Endothelial cell (in vitro differentiated cells): ENCODE measurements at regions not wholly inside any gene's neighbourhood (a gene's known extent, or its start where the extent isn't known, plus 50 kb on each side); places are given as distances from the start of the nearest gene placed in this dataset.
A peak's percentile ranks its signal among the peaks of the same experiment; 100 is the strongest.

Experiments
- DNase-seq: peaks from one replicate; pipeline ENCODE4 v3.0.0; 2021; ENCODE audit warnings: low spot score
- H3K27ac Mint-ChIP-seq: one replicate; pipeline ENCODE4 v1.8.0; 2021; ENCODE audit warnings: mixed read lengths, inconsistent platforms; ENCODE audit not compliant: unreplicated experiment
- H3K27me3 Mint-ChIP-seq: one replicate; pipeline ENCODE4 v1.8.0; 2021; ENCODE audit warnings: mild to moderate bottlenecking, moderate library complexity, mixed read lengths, inconsistent platforms; ENCODE audit not compliant: unreplicated experiment
- H3K36me3 Mint-ChIP-seq: one replicate; pipeline ENCODE4 v1.8.0; 2021; ENCODE audit warnings: mild to moderate bottlenecking, low read depth, mixed read lengths, inconsistent platforms; ENCODE audit not compliant: unreplicated experiment
- H3K4me1 Mint-ChIP-seq: one replicate; pipeline ENCODE4 v1.8.0; 2021; ENCODE audit warnings: mild to moderate bottlenecking, mixed read lengths, inconsistent platforms; ENCODE audit not compliant: unreplicated experiment
- H3K4me3 Mint-ChIP-seq: one replicate; pipeline ENCODE4 v1.8.0; 2021; ENCODE audit warnings: mild to moderate bottlenecking, mixed read lengths, inconsistent platforms; ENCODE audit not compliant: unreplicated experiment
- H3K9me3 Mint-ChIP-seq: one replicate; pipeline ENCODE4 v1.8.0; 2021; ENCODE audit warnings: mixed read lengths, inconsistent platforms; ENCODE audit not compliant: unreplicated experiment
- CTCF ChIP-seq: fragments of 200-600 bp; sonication (generic); IDR thresholded peaks from one replicate; pipeline ENCODE4 v1.5.0; 2021; ENCODE audit warnings: antibody characterized with exemption; ENCODE audit not compliant: unreplicated experiment

GRCh38 chr22:49244466-49245420 is 582.9 kb downstream of the BRD1 start:
- TF ChIP-seq CTCF = no peak
- no peak for DNase-seq
- no peaks in the 10 kb centered on the region for H3K4me1 Mint-ChIP-seq
- H3K36me3 Mint-ChIP-seq = peaks cover 3% of the 10 kb centered on the region
- H3K9me3 Mint-ChIP-seq = no peaks in the 10 kb centered on the region
- H3K4me3 Mint-ChIP-seq = no peak overlapping the region
- peaks cover 3% of the 10 kb centered on the region for H3K27me3 Mint-ChIP-seq
- H3K27ac Mint-ChIP-seq = no peak overlapping the region

- H3K4me3 Mint-ChIP-seq = no peak overlapping the region
- no peaks in the 10 kb centered on the region for H3K4me1 Mint-ChIP-seq
- H3K36me3 Mint-ChIP-seq = peaks cover 3% of the 10 kb centered on the region
- DNase-seq = no peak
- H3K27me3 Mint-ChIP-seq = peaks cover 3% of the 10 kb centered on the region
- no peak for TF ChIP-seq CTCF
- H3K9me3 Mint-ChIP-seq = no peaks in the 10 kb centered on the region
- no peak overlapping the region for H3K27ac Mint-ChIP-seq
Observed at GRCh38 chr22:49243965-49244364, 583.7 kb downstream of the BRD1 start.

DNA sequence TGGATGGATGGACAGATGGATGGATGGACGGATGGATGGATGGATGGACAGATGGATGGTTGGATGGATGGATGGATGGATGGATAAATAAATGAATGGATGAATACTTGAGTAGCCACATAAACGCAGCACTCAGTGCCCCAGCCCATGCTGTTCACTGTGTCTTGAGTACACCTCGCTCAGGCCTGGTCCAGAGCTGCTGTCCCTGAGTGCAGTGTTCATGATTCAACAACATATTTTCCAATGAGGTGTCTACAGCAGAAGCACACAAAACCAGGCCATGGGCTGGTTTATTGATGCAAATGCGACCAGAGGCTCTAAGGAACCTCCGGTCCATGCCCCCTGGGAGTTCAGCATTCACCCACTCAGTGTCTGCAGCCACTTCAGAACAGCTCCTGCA is 584.3 kb downstream of the BRD1 start:
- Mint-ChIP-seq H3K27ac (peak overlapping the region; percentile 22), H3K27me3 (peaks cover 3% of the 10 kb centered on the region), H3K4me1 (no peaks in the 10 kb centered on the region), H3K9me3 (no peaks in the 10 kb centered on the region), H3K4me3 (no peak overlapping the region), H3K36me3 (peaks cover 3% of the 10 kb centered on the region)
- no peak for TF ChIP-seq CTCF
- DNase-seq = no peak

DNA sequence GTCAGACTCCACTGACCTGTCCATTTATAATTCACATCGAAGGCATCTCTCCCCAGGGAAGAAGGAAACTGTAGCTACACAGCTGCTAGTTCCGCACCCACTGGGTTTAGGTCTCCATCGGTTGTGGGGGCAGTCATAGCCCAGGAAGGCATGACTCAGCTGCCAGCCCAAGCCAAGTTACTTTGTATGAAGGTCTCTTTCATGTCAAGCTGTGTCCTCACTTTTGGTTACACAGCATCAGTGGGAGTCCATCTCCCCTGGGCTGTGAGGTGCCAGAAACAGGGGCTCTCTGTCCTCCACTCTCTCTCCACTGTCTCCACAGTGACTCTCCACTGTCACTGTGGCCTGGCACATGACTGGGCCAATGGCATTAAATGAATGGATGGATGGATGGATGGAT is 585.2 kb downstream of the BRD1 start:
- H3K4me3 Mint-ChIP-seq = no peak overlapping the region
- H3K9me3 Mint-ChIP-seq = no peaks in the 10 kb centered on the region
- peaks cover 3% of the 10 kb centered on the region for H3K36me3 Mint-ChIP-seq
- no peaks in the 10 kb centered on the region for H3K4me1 Mint-ChIP-seq
- no peak overlapping the region for H3K27ac Mint-ChIP-seq
- no peak for DNase-seq
- H3K27me3 Mint-ChIP-seq = peaks cover 3% of the 10 kb centered on the region
- TF ChIP-seq CTCF = no peak

- no peaks in the 10 kb centered on the region for H3K9me3 Mint-ChIP-seq
- peaks cover 3% of the 10 kb centered on the region for H3K27me3 Mint-ChIP-seq
- no peak for DNase-seq
- peaks cover 3% of the 10 kb centered on the region for H3K36me3 Mint-ChIP-seq
- no peak overlapping the region for H3K4me3 Mint-ChIP-seq
- peaks cover under 1% of the 10 kb centered on the region for H3K4me1 Mint-ChIP-seq
- no peak for TF ChIP-seq CTCF
- H3K27ac Mint-ChIP-seq = no peak overlapping the region
Observed at GRCh38 chr22:49241174-49241851, 586.4 kb downstream of the BRD1 start.
